Stimulated activated CD8-positive, alpha-beta memory T cell treated with anti-CD3 and anti-CD28 coated beads, Interleukin-4, amount 100 ng/mL, for 1 hour (primary cell): ENCODE measurements at regions not wholly inside any gene's neighbourhood (a gene's known extent, or its start where the extent isn't known, plus 50 kb on each side); places are given as distances from the start of the nearest gene placed in this dataset.
"Not testable (repeated sequence)": the region's sequence is repeated elsewhere in the genome, so short reads cannot be mapped to it uniquely, and the experiment has no call there.

ENCODE experiments used
- DNase-seq, 2 donors: peaks; one replicate each; pipeline ENCODE4 v3.0.0-alpha.2; 2020; ENCODE audit warnings: low read depth in 2 of 2, low spot score in 1 of 2

- not testable (repeated sequence) for DNase-seq
Observed at GRCh38 chr10:21034770-21035169, 137.7 kb upstream of the NEBL start.

- no peak for DNase-seq
Observed at GRCh38 chr10:21034241-21034640, 137.1 kb upstream of the NEBL start.

- DNase-seq: no peak
Observed at GRCh38 chr10:21032587-21033319, 135.6 kb upstream of the NEBL start.

GRCh38 chr10:21031232-21031795 lies 134.2 kb upstream of the NEBL start:
- DNase-seq: no peak

GRCh38 chr10:21030091-21030490 lies 133.0 kb upstream of the NEBL start:
- DNase-seq: no peak

GRCh38 chr10:21022821-21023220 lies 125.7 kb upstream of the NEBL start:
- no peak for DNase-seq

GRCh38 chr10:21021843-21022594 lies 124.9 kb upstream of the NEBL start:
- DNase-seq: no peak

- no peak for DNase-seq
Observed at GRCh38 chr10:21021231-21021630, 124.1 kb upstream of the NEBL start.

- no peak for DNase-seq
Observed at GRCh38 chr10:21020545-21020944, 123.4 kb upstream of the NEBL start.

- no peak for DNase-seq
Observed at GRCh38 chr10:21019436-21019835, 122.3 kb upstream of the NEBL start.

GRCh38 chr10:21015851-21016250 lies 118.7 kb upstream of the NEBL start:
- no peak for DNase-seq

- DNase-seq: no peak
Observed at GRCh38 chr10:21014141-21014540, 117.0 kb upstream of the NEBL start.

GRCh38 chr10:21011433-21012018 lies 114.4 kb upstream of the NEBL start:
- no peak for DNase-seq

- DNase-seq: no peak
Observed at GRCh38 chr10:21010615-21011014, 113.5 kb upstream of the NEBL start.

GRCh38 chr10:21003240-21003822 lies 106.2 kb upstream of the NEBL start:
- DNase-seq: no peak

- no peak for DNase-seq
Observed at GRCh38 chr10:21002091-21002878, 105.2 kb upstream of the NEBL start.

- no peak for DNase-seq
Observed at GRCh38 chr10:20999699-21000098, 102.6 kb upstream of the NEBL start.

- no peak for DNase-seq
Observed at GRCh38 chr10:20998036-20998435, 100.9 kb upstream of the NEBL start.

- DNase-seq: no peak
Observed at GRCh38 chr10:20995123-20995987, 98.2 kb upstream of the NEBL start.
